ENCODE measurements at regions not wholly inside any gene's neighbourhood (a gene's known extent, or its start where the extent isn't known, plus 50 kb on each side); places are given as distances from the start of the nearest gene placed in this dataset.

GRCh38 chr3:63207066-63207590 lies 71.0 kb upstream of the SYNPR start:
- H3K27ac ChIP-seq: no peak overlapping the region
- intact Hi-C loops (cut with DNase I; ENCODE audit: low total_unique reads): no loop called here
- H3K27me3 ChIP-seq: no peaks in the 10 kb centered on the region
- H3K4me1 ChIP-seq: no peaks in the 10 kb centered on the region
- no peak overlapping the region for H3K4me3 ChIP-seq
- no peaks in the 10 kb centered on the region for H3K9me3 ChIP-seq
- H3K36me3 ChIP-seq: no peaks in the 10 kb centered on the region
- DNase-seq: no peak
- no peak for TF ChIP-seq CTCF (IDR thresholded peaks at IDR 0.05)

DNA sequence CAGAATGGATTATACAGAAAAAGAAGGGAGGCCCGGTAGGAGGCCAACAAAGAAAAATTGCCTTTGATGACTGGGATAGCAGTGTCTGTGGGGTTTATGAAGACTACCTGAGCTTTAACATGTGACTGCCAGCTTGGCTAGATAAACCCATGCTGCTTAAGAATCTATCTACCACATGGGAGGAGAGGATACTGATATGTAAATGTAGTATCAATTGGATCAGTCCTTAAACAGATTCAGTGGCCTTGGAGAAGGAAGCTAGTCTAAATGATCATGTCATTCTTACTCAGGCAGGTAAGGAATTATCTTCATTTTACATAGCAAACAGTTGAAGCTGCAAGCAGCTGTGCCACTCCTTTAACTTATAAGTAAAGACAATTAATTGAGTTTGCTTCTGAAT lies 50.0 kb upstream of the SYNPR start:
- no peak for DNase-seq
- H3K27me3 ChIP-seq: no peaks in the 10 kb centered on the region
- H3K4me3 ChIP-seq: no peak overlapping the region
- TF ChIP-seq CTCF (IDR thresholded peaks at IDR 0.05): no peak
- H3K4me1 ChIP-seq: no peaks in the 10 kb centered on the region
- no peaks in the 10 kb centered on the region for H3K36me3 ChIP-seq
- H3K9me3 ChIP-seq: no peaks in the 10 kb centered on the region
- intact Hi-C loops (cut with DNase I; ENCODE audit: low total_unique reads): no loop called here
- H3K27ac ChIP-seq: no peak overlapping the region
